AG10803 (cell line): ENCODE measurements at regions not wholly inside any gene's neighbourhood (a gene's known extent, or its start where the extent isn't known, plus 50 kb on each side); places are given as distances from the start of the nearest gene placed in this dataset.
A peak's percentile ranks its signal among the peaks of the same experiment; 100 is the strongest.

Source experiments
- DNase-seq: peaks from one replicate; pipeline ENCODE4 v3.0.0; 2010; ENCODE audit warnings: low read depth
- H3K4me3 ChIP-seq: 2 replicates; pipeline ENCODE4 v1.5.1; 2011; ENCODE audit warnings: mild to moderate bottlenecking, low read length, control low read depth
- CTCF ChIP-seq: conservative IDR thresholded peaks from 2 replicates; pipeline ENCODE4 v1.5.1; 2011; ENCODE audit warnings: mild to moderate bottlenecking, low read length, control low read depth, inconsistent platforms

- peak; percentile 86 for DNase-seq
- TF ChIP-seq CTCF, result no peak
- no peak overlapping the region for H3K4me3 ChIP-seq
Measured at GRCh38 chr6:113350461-113350860, 506.7 kb upstream of the MARCKS start.

- DNase-seq, result peak; percentile 94
- no peak for TF ChIP-seq CTCF
- no peak overlapping the region for H3K4me3 ChIP-seq
Measured at GRCh38 chr6:113351173-113351834, 505.8 kb upstream of the MARCKS start.

DNA sequence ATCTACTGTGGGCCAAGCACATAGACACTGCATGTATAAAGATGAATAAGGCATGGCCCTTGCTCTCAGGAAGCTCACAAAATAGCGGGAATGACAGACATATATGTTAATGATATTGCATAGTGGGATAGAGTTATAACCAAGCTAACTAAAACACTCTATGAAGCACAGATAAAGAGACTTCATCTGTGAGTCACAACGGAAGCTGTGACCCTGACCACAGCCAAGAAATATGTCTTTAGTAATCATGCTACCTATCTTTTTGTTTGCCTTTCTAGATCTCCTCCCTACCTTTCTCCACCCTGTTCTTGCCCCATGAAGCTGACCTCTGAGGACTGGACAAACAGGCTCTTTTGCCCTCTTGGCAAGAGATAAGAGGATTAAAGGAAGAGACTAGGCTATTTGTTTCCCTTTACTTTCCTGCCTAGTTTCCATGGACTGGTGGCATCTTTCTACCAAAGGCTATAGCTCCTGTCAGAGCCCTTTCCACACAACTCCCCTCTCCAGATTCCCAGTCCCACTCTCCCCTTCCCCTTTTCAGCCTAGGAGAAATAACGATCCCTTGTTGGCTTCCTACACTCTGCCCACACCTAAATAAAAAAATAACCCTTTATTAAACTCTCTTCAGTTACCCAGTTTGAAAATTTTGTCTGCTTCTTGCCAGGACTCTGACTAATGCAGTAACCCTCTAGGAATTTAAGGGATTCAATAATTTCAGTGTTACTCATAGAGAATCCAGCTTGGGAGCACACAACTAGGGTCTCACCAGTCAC lies 504.9 kb upstream of the MARCKS start:
- TF ChIP-seq CTCF, result no peak
- DNase-seq, result peak; percentile 83
- H3K4me3 ChIP-seq, result no peak overlapping the region; the same call in 1 of the 2 replicates

- DNase-seq, result no peak
- no peak overlapping the region for H3K4me3 ChIP-seq
Measured at GRCh38 chr6:113352831-113353230, 504.3 kb upstream of the MARCKS start.

GRCh38 chr6:113353392-113353791 lies 503.8 kb upstream of the MARCKS start:
- H3K4me3 ChIP-seq, result no peak overlapping the region
- no peak for TF ChIP-seq CTCF
- DNase-seq, result no peak

More at GRCh38 chr6:113352831-113353230, 504.3 kb upstream of the MARCKS start:
- TF ChIP-seq CTCF, result no peak

DNA sequence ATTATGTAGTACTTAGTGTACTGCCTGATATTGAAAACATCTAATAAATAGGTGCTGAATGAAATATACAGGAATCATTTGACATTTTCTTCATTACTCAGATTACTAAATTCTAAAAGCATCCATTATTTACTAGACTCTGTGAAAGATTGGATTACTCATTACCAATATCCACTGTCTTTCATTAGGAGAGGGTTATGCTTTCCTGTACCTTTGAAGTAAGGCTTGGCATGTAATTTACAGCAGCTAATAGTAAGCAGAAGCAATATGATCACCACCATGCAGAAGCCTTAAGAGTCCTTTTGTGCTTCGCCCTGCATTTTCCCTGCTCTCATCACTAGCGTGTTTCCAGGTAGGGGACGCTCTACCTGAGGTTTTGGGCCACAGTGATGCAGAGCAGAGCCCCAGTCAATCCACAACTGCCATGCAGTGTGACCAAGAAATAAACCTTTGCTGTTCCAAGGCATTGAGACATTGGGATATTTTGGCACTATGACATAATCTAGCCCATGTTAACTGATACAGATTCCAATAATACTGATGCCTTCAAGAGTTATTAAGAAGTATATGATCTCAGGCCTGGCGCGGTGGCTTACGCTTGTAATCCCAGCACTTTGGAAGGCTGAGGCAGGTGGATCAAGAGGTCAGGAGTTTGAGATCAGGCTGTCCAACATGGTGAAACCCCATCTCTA lies 502.8 kb upstream of the MARCKS start:
- no peak for DNase-seq
- H3K4me3 ChIP-seq, result no peak overlapping the region
- no peak for TF ChIP-seq CTCF
